Activated CD4-positive, alpha-beta memory T cell treated with anti-CD3 and anti-CD28 coated beads, Interleukin-2, amount 10 ng/mL, durations not matched to agents 7 days and 5 days (primary cell): ENCODE measurements at regions not wholly inside any gene's neighbourhood (a gene's known extent, or its start where the extent isn't known, plus 50 kb on each side); places are given as distances from the start of the nearest gene placed in this dataset.

Experiments used
- CTCF ChIA-PET: fragments of 350-600 bp; sonication (Branson Sonifier 250); formaldehyde crosslinking; loops from one replicate; lab custom pipeline; 2021; ENCODE audit warnings: antibody characterized with exemption, inconsistent platforms; lab: Charles Lee
- POLR2A ChIA-PET: fragments of 350-600 bp; sonication (Branson Sonifier 250); formaldehyde crosslinking; loops from one replicate; lab custom pipeline; 2021; ENCODE audit warnings: antibody characterized with exemption; lab: Charles Lee
- DNase-seq: peaks from one replicate; pipeline ENCODE4 v3.0.0-alpha.2; 2020
- H3K27ac Mint-ChIP-seq: one replicate; pipeline ENCODE4 v1.8.0; 2021; ENCODE audit warnings: mild to moderate bottlenecking, mixed read lengths
- H3K27me3 Mint-ChIP-seq: one replicate; pipeline ENCODE4 v1.8.0; 2021; ENCODE audit warnings: mixed read lengths
- H3K36me3 Mint-ChIP-seq: one replicate; pipeline ENCODE4 v1.8.0; 2021; ENCODE audit warnings: low read depth, mixed read lengths
- H3K4me1 Mint-ChIP-seq: one replicate; pipeline ENCODE4 v1.8.0; 2021; ENCODE audit warnings: mixed read lengths
- H3K4me3 Mint-ChIP-seq: one replicate; pipeline ENCODE4 v1.8.0; 2021; ENCODE audit warnings: mild to moderate bottlenecking, mixed read lengths
- H3K9me3 Mint-ChIP-seq: one replicate; pipeline ENCODE4 v1.8.0; 2021; ENCODE audit warnings: mixed read lengths

DNA sequence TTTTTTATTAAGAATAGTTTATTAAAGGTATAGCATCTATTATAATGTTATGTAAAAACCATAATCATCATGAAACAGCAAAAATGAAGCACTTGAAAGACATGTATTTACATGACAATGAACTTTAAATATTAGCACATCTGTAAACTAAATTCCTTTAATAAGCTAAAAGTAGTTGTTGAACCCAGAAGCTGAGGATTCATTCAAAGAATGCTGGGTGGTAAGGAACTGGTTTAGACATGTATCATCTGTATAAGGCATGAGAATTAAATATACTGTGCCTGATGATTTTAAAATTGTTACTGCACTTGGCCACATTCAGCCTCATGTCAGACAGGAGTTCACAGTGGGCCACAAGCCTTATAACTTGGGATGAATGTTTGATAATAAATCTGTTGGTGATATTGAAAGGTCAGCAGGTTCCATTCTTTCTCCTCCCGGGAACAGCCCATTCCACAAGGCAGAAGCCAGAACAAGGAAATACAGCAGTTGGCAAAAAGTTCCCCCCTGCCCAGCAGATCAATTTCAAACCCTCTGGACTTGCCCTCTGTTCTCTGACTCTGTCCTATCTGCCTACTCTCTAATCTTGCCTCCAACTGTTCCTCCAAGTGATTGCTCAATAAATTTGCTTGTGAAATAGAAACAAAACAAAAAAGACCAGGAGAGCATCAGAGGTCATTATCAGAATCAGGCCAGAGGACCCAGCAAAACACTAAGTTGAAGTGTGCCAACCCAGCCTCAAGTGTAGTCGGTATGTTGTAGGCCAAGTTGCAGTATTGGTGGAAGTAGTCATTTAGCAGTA is 49.8 kb upstream of the TEX264 start:
- POLR2A ChIA-PET, result no interaction called here
- Mint-ChIP-seq H3K36me3 (no peaks in the 10 kb centered on the region), H3K4me3 (no peak overlapping the region), H3K4me1 (peaks cover 6% of the 10 kb centered on the region), H3K27me3 (no peaks in the 10 kb centered on the region), H3K9me3 (no peaks in the 10 kb centered on the region), H3K27ac (no peak overlapping the region)
- no peak for DNase-seq
- CTCF ChIA-PET, result no interaction called here
